AG04449 (cell line): ENCODE measurements at regions not wholly inside any gene's neighbourhood (a gene's known extent, or its start where the extent isn't known, plus 50 kb on each side); places are given as distances from the start of the nearest gene placed in this dataset.

Experiments
- CTCF ChIA-PET: fragments of 350-600 bp; formaldehyde crosslinking; extraction: SDS; loops from one replicate; lab custom pipeline; 2021; ENCODE audit warnings: antibody characterized with exemption; lab: Yijun Ruan, JAX
- POLR2A ChIA-PET: fragments of 400-600, 350-600 bp; formaldehyde crosslinking; extraction: SDS; loops from one replicate; lab custom pipeline; 2020; ENCODE audit warnings: antibody characterized with exemption, inconsistent platforms; lab: Yijun Ruan, JAX
- DNase-seq: peaks from one replicate; pipeline ENCODE4 v3.0.0-alpha.2; 2010; ENCODE audit warnings: low read depth, low spot score
- H3K4me3 ChIP-seq: 2 replicates; pipeline ENCODE4 v1.5.1; 2011; ENCODE audit warnings: low read depth, mild to moderate bottlenecking, control low read depth, low read length
- CTCF ChIP-seq: IDR thresholded peaks from one replicate; pipeline ENCODE4 v1.5.1; 2011; ENCODE audit warnings: mild to moderate bottlenecking, moderate library complexity, low read length, control low read depth, inconsistent platforms; ENCODE audit not compliant: insufficient read depth; ENCODE audit errors: missing control alignments

DNA sequence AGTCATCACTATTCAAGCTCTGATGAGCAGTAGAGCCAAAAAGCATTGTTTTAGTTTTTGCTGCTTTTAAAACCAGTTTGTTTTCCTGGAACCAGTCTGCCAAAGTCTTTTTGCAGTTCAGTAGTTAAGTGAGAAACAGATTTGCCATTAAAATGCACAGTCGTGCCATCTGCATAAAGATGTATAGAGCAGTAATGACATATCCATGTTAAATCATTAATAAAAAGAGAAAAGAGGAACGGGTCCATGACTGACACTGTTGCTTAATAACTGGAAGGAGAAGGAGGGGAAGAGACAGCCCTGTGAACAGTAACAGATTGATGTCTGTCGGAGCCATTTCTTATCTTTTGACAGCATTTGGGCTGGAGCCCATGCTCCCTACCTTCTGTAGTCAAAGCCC, 704.6 kb downstream of the SATB2 start:
- no peak for DNase-seq
- ChIA-PET CTCF (no interaction called here), POLR2A (no interaction called here)

DNA sequence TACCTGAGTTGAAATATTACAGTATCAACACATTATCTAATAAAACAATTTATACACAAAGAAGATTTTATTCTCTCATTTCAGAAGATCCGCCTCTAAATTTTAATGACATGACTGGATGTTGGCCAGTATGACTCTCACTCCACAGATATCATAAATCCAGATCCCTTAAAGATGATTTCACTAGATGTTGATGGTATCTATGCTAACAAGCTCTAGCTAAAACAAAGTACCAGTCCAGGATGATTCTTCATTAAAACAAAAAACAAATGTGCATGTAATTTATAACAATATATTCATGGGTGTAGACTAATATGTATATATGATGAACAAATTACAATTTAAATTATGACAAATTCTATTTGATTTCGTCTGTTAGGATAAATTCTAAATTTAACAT, 708.4 kb downstream of the SATB2 start:
- DNase-seq = no peak
- ChIA-PET CTCF (no interaction called here), POLR2A (no interaction called here)
- H3K4me3 ChIP-seq = no peak overlapping the region
- no peak for TF ChIP-seq CTCF

More for the DNA sequence above, 704.6 kb downstream of the SATB2 start:
- H3K4me3 ChIP-seq = no peak overlapping the region
- TF ChIP-seq CTCF = no peak

DNA sequence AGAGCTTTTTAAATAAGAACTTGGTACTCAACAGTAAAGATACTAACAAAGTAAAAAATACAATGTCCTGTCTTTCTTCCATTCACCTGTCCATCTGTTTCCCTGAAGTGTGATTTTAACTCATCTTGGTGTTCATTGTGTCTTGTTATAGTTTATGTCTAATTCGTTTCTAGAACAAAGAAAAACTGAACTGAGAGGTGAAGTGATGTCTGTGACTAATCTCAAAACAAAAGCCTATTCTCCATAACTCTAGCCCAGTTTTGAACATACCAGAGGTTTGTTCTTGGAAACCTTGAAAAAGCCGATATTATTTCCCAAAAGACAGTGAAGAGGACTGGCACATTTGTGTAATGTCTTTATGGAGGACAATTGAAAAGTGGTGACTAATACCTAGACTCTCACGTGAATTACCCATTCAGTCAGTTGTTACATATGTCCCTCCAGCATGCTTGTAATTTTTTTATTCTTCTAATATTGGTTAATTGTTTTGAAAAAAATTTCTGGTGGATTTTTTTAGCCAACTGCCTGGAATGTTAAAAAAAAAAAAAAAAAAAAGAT, 725.8 kb downstream of the SATB2 start:
- ChIA-PET CTCF (interaction anchor here (0.8 kb wide), 1 partner anchor 757 kb away, joined by 3 read pairs; no protein-coding TSS in a partner anchor), POLR2A (no interaction called here)
- no peak for DNase-seq
- no peak for TF ChIP-seq CTCF
- no peak overlapping the region for H3K4me3 ChIP-seq

GRCh38 chr2:198720266-198720665, 737.5 kb downstream of the SATB2 start:
- CTCF ChIA-PET = no interaction called here
- POLR2A ChIA-PET = no interaction called here
- DNase-seq = no peak
- TF ChIP-seq CTCF = no peak
- no peak overlapping the region for H3K4me3 ChIP-seq

DNA sequence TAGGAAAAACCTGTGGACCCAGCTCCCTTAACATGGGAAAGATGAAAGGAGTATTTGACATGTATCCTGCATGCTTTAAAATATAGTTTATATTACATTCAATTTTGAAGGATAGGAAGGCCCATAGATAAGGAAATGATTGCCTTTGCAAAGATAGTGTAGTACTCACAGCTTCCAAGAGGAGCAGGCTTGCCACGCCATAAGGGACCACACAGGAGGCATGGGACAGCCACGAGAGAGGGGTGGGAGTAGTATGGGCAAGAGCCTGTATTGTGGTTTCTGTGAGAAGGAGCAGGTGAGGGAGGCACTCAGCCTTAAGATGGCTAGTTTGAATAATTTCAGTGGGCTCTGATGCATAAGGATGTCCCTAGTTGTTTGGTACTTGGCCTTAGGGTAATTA, 740.3 kb downstream of the SATB2 start:
- ChIA-PET CTCF (no interaction called here), POLR2A (no interaction called here)
- TF ChIP-seq CTCF = no peak
- DNase-seq = no peak
- H3K4me3 ChIP-seq = no peak overlapping the region

- no peak for DNase-seq
- POLR2A ChIA-PET = no interaction called here
- H3K4me3 ChIP-seq = no peak overlapping the region
- TF ChIP-seq CTCF = no peak
- CTCF ChIA-PET = no interaction called here
Observed at GRCh38 chr2:198715302-198715835, 742.4 kb downstream of the SATB2 start.
